ENCODE measurements at regions not wholly inside any gene's neighbourhood (a gene's known extent, or its start where the extent isn't known, plus 50 kb on each side); places are given as distances from the start of the nearest gene placed in this dataset.

DNA sequence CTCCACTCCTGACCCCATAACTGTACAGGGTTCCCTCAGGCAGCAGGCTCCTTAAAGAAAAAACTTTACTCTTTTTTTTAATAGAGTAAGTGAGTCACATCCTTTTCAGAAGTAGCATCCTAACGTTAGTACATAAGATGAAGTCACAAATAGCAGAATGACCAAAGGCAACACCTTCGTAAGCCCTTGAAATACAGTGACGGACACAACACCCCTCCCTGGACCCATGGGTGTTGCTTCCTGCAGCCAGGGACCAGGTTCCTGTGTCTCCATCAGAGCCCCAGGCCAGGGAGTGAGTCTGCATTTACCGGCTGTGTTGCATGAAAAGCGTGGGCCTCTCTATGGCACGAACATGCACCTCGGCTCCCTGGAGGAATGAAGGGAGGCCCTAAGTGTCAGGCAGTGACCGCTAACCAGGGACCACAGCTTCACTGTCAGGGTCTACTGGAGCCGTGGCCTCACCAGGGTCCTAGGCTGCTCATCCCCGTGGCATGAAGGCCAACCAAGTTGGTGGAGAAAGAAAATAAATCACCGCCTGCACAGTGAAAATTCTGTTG is 340.0 kb upstream of the SFSWAP start:
- no peak for DNase-seq (ENCODE audit: low read depth in 2 of 2, low spot score in 1 of 2)

DNA sequence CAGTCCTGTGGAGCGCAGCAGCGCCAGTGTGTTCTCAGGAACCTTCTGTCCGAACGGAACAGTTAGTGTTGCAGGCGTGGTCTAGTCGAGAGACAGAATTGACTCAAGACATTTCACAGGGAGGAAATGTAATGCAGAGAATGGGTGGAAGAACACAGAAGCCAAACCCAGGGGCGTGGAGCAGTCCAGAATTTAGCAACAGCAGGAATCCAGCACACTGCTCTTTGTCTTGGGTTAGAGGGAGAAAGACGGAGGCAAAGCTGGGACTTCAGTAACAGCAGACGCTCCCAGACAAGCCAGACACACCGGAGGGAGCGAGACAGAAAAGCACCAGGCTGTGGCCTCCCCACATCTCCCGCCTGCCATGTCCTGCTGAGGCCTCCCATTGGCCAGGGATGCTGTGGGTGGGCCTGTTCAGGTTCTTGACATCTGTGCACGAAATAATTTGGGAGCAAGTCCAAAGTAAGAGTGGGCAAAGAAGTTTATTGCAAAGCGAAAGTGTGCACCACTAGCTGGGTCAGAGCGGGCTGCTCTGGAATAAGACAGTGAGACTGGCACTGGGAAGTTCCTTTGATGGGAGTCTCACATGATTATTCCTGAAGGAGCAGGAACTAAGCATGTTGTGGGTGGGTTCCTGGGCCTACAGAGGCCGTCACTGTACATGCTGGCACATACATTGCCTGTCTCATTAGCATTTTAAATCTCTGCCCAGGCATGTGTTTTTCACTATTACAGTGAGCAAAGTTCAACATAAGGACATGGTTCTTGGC is 339.3 kb upstream of the SFSWAP start:
- no peak for DNase-seq (ENCODE audit: low read depth in 2 of 2, low spot score in 1 of 2)

DNA sequence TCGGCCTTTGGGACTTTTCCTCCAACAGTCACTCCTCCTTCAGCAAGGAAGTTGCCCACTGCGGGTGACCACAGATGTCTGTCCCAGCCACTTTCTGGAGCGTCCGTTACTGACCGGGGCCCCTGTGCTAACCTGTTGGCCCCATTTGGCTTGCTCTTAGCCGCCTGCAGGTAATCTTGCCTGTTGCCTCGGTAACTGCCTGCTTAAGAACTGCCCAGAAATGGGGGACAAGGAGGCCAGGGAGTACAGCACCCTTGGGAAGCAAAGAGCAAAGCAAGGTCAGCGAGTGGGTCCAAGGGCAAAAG is 338.8 kb upstream of the SFSWAP start:
- DNase-seq (ENCODE audit: low read depth in 2 of 2, low spot score in 1 of 2), result no peak

DNA sequence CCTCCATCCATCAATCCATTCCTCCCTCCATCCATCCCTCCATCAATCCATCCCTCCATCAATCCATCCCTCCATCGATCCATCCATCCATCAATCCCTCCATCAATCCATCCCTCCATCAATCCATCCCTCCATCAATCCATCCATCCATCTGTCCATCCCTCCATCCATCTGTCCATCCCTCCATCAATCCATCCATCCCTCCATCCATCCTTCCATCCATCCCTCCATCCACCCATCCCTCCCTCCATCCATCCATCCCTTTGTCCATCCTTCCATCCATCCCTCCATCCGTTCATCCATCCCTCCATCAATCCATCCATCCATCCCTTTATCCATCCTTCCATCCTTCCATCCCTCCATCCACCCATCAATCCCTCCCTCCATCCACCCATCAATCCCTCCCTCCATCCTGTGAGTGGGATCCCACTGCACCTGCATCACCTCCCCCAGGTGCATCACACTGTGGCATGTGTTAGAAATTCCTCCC is 338.1 kb upstream of the SFSWAP start:
- DNase-seq (ENCODE audit: low read depth in 2 of 2, low spot score in 1 of 2), result no peak

DNA sequence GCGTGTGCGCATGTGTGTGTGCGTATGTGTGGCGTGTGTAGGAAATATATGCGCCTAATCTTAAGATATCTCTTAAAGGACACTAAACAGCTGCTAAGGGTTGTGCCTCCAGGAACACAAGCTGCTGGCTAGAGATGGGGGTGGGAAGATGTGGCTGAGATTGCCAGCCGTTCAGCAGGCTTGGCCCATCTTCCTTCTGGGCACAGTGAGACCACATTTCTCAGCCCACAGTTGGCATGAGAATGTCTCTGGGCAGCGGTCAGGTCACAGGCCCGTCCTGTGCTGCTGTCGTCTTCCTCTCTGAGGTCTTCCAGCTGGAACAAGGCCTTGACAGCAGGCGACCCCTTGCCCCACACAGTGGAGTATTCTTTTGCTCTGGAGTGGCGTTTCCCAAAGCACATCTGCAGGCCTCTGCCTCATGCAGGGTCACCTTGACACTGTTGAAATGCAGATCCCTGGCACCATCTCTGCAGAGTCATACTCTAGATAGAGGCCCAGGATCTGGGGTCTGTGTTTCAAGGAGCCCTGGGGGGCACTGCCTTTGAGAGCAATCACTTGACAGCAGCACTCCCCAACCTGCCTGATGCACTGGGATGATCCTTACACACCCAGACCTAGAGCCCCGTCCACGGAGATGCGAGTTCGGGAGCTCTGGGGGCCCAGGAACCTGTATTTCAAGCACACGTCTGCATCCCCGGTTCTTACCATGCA is 335.5 kb upstream of the SFSWAP start:
- DNase-seq (ENCODE audit: low read depth in 2 of 2, low spot score in 1 of 2), result no peak

DNA sequence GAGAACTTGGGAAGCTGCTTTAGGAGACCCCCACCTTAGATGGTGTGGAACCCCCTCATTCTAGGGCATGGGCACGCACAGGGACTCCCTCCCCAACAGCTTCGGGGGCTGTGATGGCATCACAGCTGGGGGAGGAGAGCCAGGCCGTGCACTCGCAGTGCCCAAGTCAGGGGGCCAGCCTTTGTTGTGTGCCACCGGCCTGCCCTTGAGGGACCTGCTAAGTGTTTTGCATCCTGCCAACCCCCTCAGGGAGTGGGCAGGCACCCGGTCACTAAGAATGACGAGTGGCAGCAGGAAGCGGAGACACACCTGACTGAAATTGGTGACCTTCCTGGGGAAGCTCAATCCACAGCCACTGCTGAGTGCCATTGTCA is 334.9 kb upstream of the SFSWAP start:
- no peak for DNase-seq (ENCODE audit: low read depth in 2 of 2, low spot score in 1 of 2)

DNA sequence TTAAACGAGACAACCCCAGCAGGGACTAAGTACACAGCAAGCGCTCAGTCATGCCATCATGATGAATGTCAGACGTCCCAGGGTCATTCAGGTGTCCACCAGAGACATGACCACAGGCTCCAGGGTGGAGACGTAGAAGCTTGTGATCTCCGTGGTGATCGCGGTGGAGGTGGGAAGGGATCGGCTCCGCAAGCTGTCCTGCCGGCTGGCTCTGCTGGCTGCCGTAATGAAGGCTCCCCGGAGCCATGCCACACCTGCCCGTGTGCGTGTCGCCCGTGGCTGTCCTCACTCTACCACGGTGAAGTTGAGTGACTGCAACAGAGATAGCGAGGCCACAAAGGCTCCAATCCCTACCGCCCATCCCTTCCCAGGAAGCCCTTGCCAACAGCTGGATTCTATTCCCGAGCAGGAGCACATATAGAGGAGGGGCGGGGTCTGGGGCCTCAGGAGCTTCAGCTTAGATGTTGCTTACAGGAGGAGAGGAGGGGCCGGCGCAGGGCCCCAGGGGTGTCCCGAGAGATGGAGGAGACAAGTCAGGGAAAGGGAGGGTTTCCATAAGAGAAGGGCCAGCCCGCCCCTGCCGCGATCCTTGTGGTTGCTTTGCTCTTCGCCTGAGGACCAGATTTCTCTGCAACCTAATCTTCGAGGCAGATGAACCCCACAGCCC is 332.6 kb upstream of the SFSWAP start:
- no peak for DNase-seq (ENCODE audit: low read depth in 2 of 2, low spot score in 1 of 2)

DNA sequence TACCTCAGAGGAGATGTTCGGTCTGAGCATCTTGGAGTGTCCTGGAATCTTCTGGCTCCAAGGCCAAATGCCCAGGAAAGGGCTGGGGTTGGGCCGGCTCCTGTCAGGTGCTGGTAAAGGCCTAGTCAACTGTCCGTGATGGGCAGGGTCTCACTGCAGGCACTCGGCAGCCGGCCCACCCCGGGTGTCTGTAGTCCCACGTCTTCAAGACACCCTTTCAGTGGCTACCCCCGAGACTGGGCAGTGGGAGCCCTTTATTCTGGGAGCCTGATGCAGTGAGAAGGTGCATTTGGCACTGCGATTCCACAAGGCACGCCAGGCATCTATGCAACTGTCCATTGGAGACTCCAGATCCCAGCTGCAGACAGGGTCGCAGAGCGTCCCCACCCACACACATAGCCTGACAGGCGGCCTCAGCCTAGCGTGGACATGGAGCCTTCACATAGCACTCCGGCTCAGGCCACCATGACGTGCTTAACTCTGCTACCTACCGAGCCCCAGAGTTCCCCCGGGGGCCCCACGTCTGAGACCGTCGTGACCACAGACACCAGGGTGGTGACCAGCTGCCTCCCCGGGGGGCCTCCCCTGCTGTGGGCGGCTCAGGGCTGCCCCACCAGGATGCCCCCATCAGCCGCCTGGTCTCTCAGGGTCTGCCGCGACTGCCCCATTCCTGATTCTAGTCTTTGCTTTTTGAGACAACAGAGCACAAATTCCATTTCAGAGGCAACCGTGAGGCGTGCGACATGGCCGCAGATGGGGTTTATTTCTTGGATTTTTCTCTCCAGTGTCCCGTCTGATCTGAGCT is 331.8 kb upstream of the SFSWAP start:
- no peak for DNase-seq (ENCODE audit: low read depth in 2 of 2, low spot score in 1 of 2)

DNA sequence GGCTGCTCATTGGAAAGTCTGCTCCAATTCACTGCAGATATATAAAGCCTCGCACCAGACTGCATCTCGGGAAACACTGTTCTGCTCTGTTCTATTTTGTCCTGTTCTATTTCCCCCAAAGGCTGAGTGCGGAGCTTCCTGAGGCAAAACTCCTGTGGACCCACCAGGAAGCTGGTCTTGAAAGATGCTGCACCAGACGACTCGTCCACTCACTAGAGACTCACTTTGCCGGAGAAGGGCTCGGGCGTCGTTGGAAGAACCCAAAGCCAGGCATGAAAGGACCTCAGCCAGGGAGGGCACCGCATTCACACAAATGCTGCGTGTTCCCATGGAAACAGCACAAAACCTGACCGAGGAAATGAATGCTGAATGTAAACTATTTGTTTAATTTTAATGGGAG is 331.2 kb upstream of the SFSWAP start:
- DNase-seq (ENCODE audit: low read depth in 2 of 2, low spot score in 1 of 2), result no peak

DNA sequence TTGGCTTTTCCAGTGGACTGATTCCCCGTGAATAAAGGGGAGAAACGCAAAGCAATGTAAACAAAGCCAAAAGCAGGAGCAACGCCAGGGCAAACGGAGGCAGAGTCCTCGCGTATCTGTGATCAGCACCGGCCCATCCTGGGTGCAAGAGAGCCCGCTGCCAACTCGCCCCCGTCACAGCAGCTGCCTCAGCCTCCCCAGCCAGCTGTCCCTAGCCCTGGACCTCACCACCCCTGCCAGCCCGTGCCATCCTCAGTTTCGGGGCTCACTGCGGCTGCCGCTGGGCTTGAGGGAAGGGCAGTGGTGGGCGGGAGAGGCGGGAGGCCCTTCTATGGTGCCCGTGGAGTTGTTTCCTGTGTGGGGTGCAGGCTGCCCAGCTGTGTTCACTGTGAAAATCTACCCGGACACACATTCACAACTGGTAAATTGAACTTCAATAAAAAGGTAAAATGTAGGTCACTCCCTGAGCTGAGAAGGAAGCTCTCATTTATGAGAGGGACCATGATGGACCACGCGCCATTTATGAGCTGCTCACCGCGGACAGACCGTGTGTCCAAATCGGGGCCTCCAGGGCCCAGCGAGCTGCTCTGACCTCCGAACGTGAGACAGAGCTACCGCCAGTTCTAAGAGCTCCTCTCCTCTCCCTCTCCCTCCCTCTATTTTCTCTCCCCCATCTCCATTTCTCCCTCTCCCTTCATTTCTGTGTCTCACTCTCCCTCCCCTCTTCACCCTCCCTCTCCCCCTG is 330.5 kb upstream of the SFSWAP start:
- no peak for DNase-seq (ENCODE audit: low read depth in 2 of 2, low spot score in 1 of 2)

DNA sequence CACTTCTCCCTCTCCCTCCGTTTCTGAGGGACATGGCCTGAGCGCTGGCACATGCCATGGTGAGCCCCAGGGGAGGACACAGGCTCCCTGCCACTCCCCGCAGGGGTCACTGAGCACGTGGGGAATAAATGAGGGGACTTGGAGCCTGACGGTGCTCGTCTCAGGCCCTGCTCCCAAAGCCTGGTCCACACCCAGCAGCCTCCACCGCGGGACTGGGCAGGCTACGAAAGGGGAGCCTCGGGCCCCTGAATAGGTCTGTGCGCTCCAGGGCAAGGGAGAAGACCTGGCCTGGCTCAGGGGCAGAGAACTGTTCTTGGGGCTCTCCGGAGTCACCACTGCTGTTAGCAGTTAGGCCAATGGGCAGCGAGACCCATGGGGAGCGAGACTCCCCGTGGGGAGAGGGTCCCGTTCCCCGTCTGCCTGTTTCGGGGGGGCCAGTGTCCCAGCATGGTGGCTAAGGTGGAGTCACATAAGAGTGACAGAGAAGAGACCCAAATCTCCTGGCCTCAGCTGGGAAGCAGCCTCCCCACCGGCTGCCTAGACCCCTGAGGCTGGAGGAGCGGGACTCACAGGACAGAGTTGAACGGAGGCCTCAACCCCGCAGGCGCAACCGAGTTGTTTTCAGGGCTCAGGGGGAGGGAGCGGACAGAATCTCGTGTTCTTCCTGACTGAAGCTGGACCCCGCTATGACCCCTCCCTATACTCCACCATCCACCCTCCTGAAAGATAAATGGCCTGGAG is 329.8 kb upstream of the SFSWAP start:
- DNase-seq (ENCODE audit: low read depth in 2 of 2, low spot score in 1 of 2), result no peak

DNA sequence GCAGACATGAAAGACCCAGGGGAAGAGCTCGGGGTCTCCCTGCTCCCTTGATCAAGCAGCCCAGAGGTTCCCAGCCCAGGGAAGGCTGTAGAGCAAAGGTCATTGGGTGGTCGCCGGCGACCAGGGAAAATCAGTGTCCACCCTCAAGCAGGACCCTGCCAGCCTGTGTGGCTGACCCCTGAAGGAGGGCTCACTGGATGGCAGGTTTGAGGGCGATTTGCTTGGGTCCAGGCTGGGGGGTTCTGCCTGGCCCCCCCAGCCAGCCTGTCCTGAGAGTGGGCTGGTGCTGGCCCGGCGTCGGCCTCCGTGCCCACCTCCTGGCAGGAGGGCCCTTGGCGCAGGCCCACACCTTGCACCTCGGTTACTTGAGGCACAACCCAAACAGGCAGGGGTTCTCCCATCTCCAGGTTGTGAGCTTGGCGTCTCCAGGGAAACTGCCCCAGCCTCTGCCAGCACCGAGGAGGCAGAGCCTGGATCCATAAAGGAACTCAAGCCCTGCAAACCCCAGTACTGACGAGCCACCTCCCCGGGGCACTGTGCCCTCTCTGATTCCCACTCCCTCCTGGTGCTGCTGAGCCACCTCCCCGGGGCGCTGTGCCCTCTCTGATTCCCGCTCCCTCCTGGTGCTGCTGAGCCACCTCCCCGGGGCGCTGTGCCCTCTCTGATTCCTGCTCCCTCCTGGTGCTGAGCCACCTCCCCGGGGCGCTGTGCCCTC is 329.0 kb upstream of the SFSWAP start:
- no peak for DNase-seq (ENCODE audit: low read depth in 2 of 2, low spot score in 1 of 2)

DNA sequence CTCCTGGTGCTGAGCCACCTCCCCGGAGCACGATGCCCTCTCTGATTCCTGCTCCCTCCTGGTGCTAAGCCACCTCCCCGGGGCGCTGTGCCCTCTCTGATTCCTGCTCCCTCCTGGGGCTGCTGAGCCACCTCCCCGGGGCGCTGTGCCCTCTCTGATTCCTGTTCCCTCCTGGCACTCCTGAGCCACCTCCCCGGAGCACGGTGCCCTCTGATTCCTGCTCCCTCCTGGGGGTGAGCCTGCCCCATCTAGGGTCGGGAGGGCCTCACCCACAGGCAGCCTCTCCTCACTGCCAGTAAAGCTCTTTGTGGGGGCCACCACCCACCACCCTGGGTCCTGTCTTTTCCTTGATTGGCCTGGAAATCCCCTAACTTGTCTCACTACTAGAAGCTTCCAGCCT is 327.6 kb upstream of the SFSWAP start:
- DNase-seq (ENCODE audit: low read depth in 2 of 2, low spot score in 1 of 2), result no peak

DNA sequence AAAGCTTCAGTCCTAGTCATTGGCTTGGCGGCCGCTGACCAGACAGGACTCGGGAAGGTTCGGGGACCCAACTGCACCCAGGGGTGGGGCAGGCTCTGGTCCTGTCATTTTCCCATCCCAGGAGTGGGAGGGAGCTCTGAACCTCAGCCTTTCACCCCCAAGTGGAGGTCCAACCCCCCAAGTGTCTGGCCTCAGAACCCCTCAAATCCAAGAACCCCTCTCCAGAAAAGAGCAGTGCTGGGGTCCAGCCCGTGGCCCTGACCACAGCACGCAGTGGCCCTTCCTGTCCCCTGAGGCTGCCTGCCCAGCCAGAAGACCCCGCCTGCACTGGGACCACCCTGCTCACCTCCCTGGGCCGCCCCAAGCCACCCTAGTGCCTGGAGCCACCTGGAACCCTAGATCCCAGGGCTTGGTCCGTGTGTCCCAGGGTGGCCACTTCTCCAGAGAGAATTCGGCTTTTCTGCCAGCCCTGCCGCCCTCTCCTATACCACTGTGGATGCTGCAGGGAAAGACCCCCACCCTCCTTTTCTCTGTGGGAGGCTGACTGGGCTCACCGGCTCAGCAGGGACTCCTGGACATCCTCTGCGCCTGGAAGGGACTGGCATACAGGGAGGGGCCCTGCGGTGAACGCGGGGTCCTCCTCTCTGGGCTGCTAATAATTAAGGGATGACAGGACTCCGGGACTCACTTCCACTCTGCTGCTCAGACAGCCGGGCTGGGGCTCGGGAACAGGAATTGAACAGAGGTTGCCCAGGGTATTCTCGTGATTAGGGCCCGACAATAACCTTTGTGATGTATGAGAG is 326.9 kb upstream of the SFSWAP start:
- no peak for DNase-seq (ENCODE audit: low read depth in 2 of 2, low spot score in 1 of 2)

DNA sequence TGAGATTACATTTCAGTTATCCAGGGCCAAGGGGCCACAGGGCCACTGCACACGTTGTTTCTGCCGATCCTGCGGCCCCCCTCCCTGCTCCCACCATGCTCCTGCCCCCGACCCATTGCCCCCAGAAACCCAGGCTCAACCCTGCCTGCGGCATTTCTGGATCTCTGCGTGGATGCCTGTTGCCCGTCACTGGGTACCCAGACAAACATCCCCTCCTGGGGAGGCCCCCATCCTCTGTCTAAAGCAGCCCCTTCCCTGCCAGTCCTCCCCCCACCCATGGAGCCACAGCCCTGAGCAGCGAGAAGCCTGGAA is 326.4 kb upstream of the SFSWAP start:
- DNase-seq (ENCODE audit: low read depth in 2 of 2, low spot score in 1 of 2), result no peak

DNA sequence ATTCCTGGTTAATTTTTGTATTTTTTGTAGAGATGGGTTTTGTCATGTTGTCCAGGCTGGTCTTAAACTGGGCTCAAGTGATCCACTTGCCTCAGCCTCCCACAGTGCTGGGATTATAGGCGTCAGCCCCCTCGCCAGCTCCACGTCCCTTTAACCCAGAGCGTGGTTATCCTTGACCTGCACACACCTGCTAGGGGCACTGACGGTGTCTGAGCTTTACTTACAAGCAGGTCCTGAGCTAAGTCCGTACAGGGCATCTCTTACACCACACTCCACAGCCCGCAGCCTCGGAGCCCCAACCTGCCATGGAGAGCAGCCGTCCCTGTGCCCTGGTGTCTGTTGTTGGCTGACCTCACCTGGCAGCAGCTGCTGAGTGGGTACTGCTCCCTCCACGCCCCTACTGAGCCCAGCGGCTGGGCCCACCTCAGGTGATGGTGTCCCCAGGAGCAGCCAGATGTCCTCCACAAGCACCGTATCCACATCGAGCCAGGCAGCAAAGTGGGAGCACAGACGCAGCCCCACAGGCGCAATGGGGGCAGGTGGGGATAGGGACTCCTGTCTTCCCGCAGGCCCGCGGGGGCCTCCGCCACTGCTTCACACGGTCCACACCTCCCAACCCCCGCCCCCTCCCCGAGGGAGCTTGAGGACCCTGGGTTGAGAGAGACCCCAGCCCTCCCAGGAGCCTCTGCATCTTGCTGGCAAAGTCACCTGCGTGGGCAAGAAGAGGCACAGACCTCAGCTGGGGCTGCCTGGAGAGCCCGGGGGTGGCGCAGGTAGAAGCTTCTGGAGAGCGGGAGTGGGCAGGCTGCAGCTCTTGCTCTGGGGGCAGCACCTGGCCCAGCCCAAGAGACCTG is 325.4 kb upstream of the SFSWAP start:
- no peak for DNase-seq (ENCODE audit: low read depth in 2 of 2, low spot score in 1 of 2)

DNA sequence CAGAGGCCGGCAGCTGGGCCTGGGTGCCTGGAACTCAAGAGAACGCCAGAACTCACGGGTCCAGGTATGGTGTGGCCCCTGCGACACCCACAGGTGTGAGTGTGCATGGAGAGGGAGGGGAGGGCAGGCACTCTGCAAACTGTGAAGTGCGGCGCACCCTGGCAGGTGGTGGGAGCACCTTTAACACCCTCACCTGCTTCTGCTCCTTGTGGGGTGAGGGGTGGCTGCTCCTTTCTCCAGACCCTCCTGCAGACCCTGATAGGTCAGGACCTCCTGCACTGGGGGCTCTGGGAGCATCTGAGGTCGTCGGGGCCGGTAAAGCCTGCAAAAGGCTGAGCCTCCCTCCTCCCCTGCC is 324.7 kb upstream of the SFSWAP start:
- DNase-seq (ENCODE audit: low read depth in 2 of 2, low spot score in 1 of 2), result no peak

DNA sequence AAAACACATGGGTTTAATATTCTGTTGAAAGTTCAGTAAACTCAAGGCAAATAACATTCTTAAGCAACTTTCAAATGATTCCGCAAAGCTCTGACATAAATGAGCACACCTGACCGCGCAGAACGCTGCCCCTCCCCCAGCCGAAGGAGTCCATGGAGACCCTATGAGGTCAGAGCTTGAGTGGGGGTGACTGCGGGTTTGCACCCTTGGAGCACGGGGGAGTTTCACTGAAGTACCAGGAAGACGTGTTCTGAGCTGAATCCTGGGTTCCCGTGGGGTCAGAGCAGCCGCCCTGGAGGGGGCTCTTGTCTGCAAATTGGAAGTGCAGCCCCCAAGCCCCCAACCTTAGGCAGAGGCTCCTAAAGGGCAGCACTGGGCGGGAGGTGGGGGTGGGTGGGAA is 324.1 kb upstream of the SFSWAP start:
- DNase-seq (ENCODE audit: low read depth in 2 of 2, low spot score in 1 of 2), result no peak
